Astrocyte (in vitro differentiated cells and primary cell): ENCODE measurements at regions not wholly inside any gene's neighbourhood (a gene's known extent, or its start where the extent isn't known, plus 50 kb on each side); places are given as distances from the start of the nearest gene placed in this dataset.

Experiments used
- EZH2 ChIP-seq: IDR thresholded peaks from 2 replicates; pipeline ENCODE4 v1.6.1; 2012; ENCODE audit warnings: mild to moderate bottlenecking, low read length, inconsistent platforms; ENCODE audit not compliant: insufficient read depth
- TF ChIP-seq, protein P1 (sequence below): IDR thresholded peaks from 2 replicates; pipeline ENCODE4 v1.5.1; 2011; ENCODE audit warnings: low read depth, mild to moderate bottlenecking, inconsistent platforms, low read length, moderate library complexity; ENCODE audit not compliant: insufficient read depth

GRCh38 chr4:38411092-38411491 lies 252.9 kb upstream of the KLF3 start:
- TF ChIP-seq EZH2: no peak
- TF ChIP-seq, protein P1, sequence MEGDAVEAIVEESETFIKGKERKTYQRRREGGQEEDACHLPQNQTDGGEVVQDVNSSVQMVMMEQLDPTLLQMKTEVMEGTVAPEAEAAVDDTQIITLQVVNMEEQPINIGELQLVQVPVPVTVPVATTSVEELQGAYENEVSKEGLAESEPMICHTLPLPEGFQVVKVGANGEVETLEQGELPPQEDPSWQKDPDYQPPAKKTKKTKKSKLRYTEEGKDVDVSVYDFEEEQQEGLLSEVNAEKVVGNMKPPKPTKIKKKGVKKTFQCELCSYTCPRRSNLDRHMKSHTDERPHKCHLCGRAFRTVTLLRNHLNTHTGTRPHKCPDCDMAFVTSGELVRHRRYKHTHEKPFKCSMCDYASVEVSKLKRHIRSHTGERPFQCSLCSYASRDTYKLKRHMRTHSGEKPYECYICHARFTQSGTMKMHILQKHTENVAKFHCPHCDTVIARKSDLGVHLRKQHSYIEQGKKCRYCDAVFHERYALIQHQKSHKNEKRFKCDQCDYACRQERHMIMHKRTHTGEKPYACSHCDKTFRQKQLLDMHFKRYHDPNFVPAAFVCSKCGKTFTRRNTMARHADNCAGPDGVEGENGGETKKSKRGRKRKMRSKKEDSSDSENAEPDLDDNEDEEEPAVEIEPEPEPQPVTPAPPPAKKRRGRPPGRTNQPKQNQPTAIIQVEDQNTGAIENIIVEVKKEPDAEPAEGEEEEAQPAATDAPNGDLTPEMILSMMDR: no peak
